Activated CD8-positive, alpha-beta T cell treated with anti-CD3 and anti-CD28 coated beads for 36 hours (primary cell): ENCODE measurements at regions not wholly inside any gene's neighbourhood (a gene's known extent, or its start where the extent isn't known, plus 50 kb on each side); places are given as distances from the start of the nearest gene placed in this dataset.

ENCODE experiments used
- ATAC-seq: fragments of 200-7000 bp; cut with Tn5 transposase; one replicate; pipeline ENCODE4 v1.10.0; 2021; ENCODE audit warnings: mild to moderate bottlenecking, moderate library complexity
- CTCF ChIA-PET: fragments of 350-600 bp; sonication (Branson Sonifier 250); formaldehyde crosslinking; loops from one replicate; lab custom pipeline; 2021; ENCODE audit warnings: antibody characterized with exemption; lab: Charles Lee
- POLR2A ChIA-PET: fragments of 350-600 bp; sonication (Branson Sonifier 250); formaldehyde crosslinking; loops from one replicate; lab custom pipeline; 2021; ENCODE audit warnings: antibody characterized with exemption; lab: Charles Lee
- DNase-seq: peaks from one replicate; pipeline ENCODE4 v3.0.0-alpha.2; 2020
- H3K27ac Mint-ChIP-seq: one replicate; pipeline ENCODE4 v1.8.0; 2021; ENCODE audit warnings: mild to moderate bottlenecking, mixed read lengths
- H3K27me3 Mint-ChIP-seq: one replicate; pipeline ENCODE4 v1.8.0; 2021; ENCODE audit warnings: mixed read lengths
- H3K36me3 Mint-ChIP-seq: one replicate; pipeline ENCODE4 v1.8.0; 2021; ENCODE audit warnings: low read depth, mixed read lengths
- H3K4me1 Mint-ChIP-seq: one replicate; pipeline ENCODE4 v1.8.0; 2021; ENCODE audit warnings: low read depth, mixed read lengths
- H3K4me3 Mint-ChIP-seq: one replicate; pipeline ENCODE4 v1.8.0; 2021; ENCODE audit warnings: mild to moderate bottlenecking, moderate library complexity, mixed read lengths
- H3K9me3 Mint-ChIP-seq: one replicate; pipeline ENCODE4 v1.8.0; 2021; ENCODE audit warnings: mixed read lengths
- intact Hi-C: fragments of 100-400 bp; cut with micrococcal nuclease; formaldehyde crosslinking; loops from one replicate; pipeline ENCODE4 v1.10.0; 2022
- TF ChIP-seq, protein P1 (sequence below): fragments of 200-600 bp; IDR thresholded peaks from one replicate; pipeline ENCODE4 v1.8.0; 2022; ENCODE audit warnings: antibody characterized with exemption, mild to moderate bottlenecking

DNA sequence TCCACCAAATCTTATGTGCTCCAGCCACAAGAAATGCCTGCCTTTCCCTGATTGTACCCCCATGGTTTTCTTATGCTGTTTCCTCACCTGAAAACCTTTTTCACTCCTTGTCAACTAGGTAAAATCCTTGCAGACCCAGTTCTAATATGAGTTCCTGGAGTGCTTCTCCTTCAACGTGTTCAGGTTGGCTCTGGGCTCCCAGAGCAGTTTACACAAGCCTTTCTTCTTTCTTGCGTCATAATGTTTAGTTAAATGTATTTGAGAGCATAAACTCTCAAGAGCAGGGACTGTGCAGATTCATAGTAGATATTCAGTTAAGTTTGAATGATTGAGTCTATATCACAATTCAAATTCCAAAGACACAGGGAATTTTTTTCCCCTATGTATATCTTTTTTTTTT is 484.8 kb upstream of the CCDC196 start:
- ChIA-PET POLR2A (no interaction called here), CTCF (no interaction called here)
- H3K27me3 Mint-ChIP-seq = no peaks in the 10 kb centered on the region
- no peaks in the 10 kb centered on the region for H3K4me1 Mint-ChIP-seq
- no peaks in the 10 kb centered on the region for H3K36me3 Mint-ChIP-seq
- intact Hi-C loops = no loop called here
- no peak for DNase-seq
- TF ChIP-seq, protein P1, sequence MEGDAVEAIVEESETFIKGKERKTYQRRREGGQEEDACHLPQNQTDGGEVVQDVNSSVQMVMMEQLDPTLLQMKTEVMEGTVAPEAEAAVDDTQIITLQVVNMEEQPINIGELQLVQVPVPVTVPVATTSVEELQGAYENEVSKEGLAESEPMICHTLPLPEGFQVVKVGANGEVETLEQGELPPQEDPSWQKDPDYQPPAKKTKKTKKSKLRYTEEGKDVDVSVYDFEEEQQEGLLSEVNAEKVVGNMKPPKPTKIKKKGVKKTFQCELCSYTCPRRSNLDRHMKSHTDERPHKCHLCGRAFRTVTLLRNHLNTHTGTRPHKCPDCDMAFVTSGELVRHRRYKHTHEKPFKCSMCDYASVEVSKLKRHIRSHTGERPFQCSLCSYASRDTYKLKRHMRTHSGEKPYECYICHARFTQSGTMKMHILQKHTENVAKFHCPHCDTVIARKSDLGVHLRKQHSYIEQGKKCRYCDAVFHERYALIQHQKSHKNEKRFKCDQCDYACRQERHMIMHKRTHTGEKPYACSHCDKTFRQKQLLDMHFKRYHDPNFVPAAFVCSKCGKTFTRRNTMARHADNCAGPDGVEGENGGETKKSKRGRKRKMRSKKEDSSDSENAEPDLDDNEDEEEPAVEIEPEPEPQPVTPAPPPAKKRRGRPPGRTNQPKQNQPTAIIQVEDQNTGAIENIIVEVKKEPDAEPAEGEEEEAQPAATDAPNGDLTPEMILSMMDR = no peak
- H3K4me3 Mint-ChIP-seq = no peak overlapping the region
- peaks cover 10% of the 10 kb centered on the region for H3K9me3 Mint-ChIP-seq
- no peak overlapping the region for H3K27ac Mint-ChIP-seq
- no peak for ATAC-seq

DNA sequence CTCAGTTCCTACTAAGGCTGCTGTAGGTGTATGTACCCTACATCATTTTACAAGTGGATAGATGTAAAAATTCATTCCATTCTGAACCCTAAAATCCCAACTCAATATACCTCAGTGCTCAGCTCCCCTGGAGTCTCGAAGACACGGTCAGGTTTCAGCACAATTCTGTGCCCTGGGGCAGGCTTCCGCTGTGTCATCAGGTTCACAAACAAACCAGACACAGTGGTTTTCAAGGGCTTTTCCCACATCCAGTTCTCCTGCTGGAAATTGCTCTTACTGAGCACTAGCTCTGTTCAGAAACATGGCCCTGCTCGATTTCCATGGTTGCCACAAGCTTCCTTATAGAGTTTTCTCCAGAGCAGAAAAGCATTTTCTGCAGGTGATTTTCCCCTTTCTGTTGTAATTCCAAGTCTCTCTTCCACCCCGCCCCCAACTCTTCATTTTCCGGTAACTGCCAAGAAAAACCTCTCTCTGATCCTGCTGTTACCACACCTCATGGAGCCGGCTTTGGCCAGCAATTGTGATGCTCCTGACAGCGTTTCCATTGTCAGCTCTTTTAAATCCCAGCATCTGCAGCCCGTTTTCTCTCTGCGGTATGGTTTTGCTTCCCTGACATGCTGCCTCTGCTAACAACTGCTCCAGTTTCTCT is 483.0 kb upstream of the CCDC196 start:
- H3K4me1 Mint-ChIP-seq = no peaks in the 10 kb centered on the region

DNA sequence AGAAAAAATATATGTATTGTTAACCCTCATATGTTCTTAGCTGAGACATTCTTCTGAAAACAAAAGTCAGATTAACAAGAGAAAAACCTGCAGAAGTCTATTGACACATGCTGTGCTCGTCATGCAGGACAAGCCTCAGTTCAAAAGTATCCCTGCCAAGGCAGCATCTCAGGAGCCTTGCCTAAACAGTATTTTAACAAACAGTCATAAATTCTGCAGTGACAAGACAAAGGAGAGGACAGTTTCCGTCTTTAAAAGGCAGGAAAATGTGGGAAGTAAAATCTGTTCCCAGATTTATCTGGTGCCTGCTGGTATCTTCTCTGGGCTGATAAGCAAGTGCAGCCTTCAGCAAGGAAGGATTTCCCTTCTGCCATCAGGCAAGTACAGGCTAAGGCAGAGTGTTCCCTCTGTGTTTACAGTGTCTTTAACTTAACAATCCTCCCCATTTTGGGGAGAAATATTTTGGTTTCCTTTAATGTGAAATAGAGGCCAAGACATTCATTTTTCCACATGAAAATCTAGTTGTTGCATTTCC is 480.2 kb upstream of the CCDC196 start:
- Mint-ChIP-seq H3K36me3 (no peaks in the 10 kb centered on the region), H3K27ac (no peak overlapping the region), H3K27me3 (peaks cover 2% of the 10 kb centered on the region), H3K4me3 (no peak overlapping the region), H3K4me1 (no peaks in the 10 kb centered on the region), H3K9me3 (no peaks in the 10 kb centered on the region)
- CTCF ChIA-PET = no interaction called here
- DNase-seq (no peak), ATAC-seq (no peak)
- TF ChIP-seq, protein P1 = no peak
- intact Hi-C loops = no loop called here
- POLR2A ChIA-PET = no interaction called here

More for the DNA sequence above, 483.0 kb upstream of the CCDC196 start:
- TF ChIP-seq, protein P1 = no peak
- ChIA-PET CTCF (interaction anchor here (1.0 to 1.3 kb wide), 2 partner anchors 12 to 67 kb away, joined by 3 read pairs; no protein-coding TSS in a partner anchor), POLR2A (interaction anchor here (0.6 kb wide), 1 partner anchor 30 kb away, joined by 3 read pairs; no protein-coding TSS in a partner anchor)
- intact Hi-C loops = no loop called here
- DNase-seq (no peak), ATAC-seq (no peak)
- no peaks in the 10 kb centered on the region for H3K27me3 Mint-ChIP-seq
- H3K4me3 Mint-ChIP-seq = no peak overlapping the region
- peaks cover 10% of the 10 kb centered on the region for H3K9me3 Mint-ChIP-seq
- H3K27ac Mint-ChIP-seq = no peak overlapping the region
- H3K36me3 Mint-ChIP-seq = no peaks in the 10 kb centered on the region

DNA sequence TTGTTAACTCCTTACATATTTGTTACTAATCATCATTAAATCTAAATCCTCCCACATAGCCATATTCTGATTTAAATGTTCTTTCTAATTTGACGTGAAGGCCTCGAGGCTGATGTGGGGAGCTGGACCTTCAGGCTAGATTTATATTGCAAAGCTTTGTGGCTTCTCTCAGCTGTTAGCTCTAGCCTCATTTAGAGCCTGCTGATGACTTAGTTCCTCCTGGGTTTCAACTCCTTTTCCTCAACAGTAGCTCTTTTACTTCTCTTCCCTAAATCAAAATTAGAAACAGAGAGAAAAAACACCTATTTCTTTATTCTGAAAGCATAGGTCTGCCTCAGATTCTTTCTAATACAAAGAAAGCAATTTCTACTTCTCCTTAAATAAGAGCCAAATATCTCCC is 477.5 kb upstream of the CCDC196 start:
- H3K36me3 Mint-ChIP-seq = no peaks in the 10 kb centered on the region
- ATAC-seq (no peak), DNase-seq (no peak)
- TF ChIP-seq, protein P1 = no peak
- ChIA-PET POLR2A (interaction anchor here (0.7 kb wide), 1 partner anchor 9 kb away, joined by 3 read pairs; no protein-coding TSS in a partner anchor), CTCF (interaction anchor here (1.0 to 2.5 kb wide), 4 partner anchors 13 to 61 kb away, joined by 3 to 9 read pairs (median 4); no protein-coding TSS in a partner anchor)
- no peaks in the 10 kb centered on the region for H3K4me1 Mint-ChIP-seq
- intact Hi-C loops = no loop called here
- no peak overlapping the region for H3K27ac Mint-ChIP-seq
- no peaks in the 10 kb centered on the region for H3K9me3 Mint-ChIP-seq
- no peak overlapping the region for H3K4me3 Mint-ChIP-seq
- H3K27me3 Mint-ChIP-seq = peaks cover 2% of the 10 kb centered on the region

DNA sequence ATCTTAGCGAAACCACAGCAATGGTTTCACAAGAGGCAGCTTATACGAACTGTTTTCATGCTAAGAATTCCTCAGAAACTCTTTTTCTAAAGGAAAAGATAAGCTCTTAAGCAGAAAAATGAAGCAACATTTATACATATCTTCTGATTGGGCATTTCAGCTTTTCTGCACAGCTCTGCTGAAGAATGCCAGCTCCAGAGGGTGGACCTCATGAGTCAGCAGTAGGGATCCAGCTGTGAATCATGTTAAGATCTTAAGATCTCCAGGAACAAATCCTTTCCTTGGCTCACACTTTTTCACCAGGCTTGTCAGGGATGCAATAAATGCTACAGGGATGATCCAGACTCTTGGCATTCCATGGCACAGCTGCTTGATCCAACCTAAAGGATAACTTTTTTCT is 477.1 kb upstream of the CCDC196 start:
- TF ChIP-seq, protein P1 = no peak
- no peak overlapping the region for H3K4me3 Mint-ChIP-seq
- no peaks in the 10 kb centered on the region for H3K9me3 Mint-ChIP-seq
- H3K4me1 Mint-ChIP-seq = no peaks in the 10 kb centered on the region
- no peak for DNase-seq
- H3K36me3 Mint-ChIP-seq = no peaks in the 10 kb centered on the region
- ChIA-PET POLR2A (interaction anchor here (0.7 kb wide), 1 partner anchor 9 kb away, joined by 3 read pairs; no protein-coding TSS in a partner anchor), CTCF (interaction anchor here (1.0 to 2.5 kb wide), 4 partner anchors 13 to 61 kb away, joined by 3 to 9 read pairs (median 4); no protein-coding TSS in a partner anchor)
- no peak overlapping the region for H3K27ac Mint-ChIP-seq
- no peak for ATAC-seq
- intact Hi-C loops = no loop called here
- peaks cover 2% of the 10 kb centered on the region for H3K27me3 Mint-ChIP-seq
